ENCODE measurements at regions not wholly inside any gene's neighbourhood (a gene's known extent, or its start where the extent isn't known, plus 50 kb on each side); places are given as distances from the start of the nearest gene placed in this dataset.

- no peaks in the 10 kb centered on the region for H4K20me1 ChIP-seq (replicated peaks; ENCODE audit: insufficient read depth)
- H3F3A ChIP-seq (replicated peaks; ENCODE audit: low read depth): no peaks in the 10 kb centered on the region
- no peak overlapping the region for H3K4me2 ChIP-seq
- H3K36me3 ChIP-seq (ENCODE audit: insufficient read depth): no peaks in the 10 kb centered on the region
- no peaks in the 10 kb centered on the region for H3K36me3 Mint-ChIP-seq (ENCODE audit: low read depth)
- no peak for ATAC-seq
- H3K4me1 Mint-ChIP-seq: peaks cover 29% of the 10 kb centered on the region
- H3K79me2 ChIP-seq (replicated peaks; ENCODE audit: insufficient read depth): no peaks in the 10 kb centered on the region
- TF ChIP-seq ZNF331 (CRISPR knock-in tag; IDR thresholded peaks at IDR 0.05; ENCODE audit: low read depth) (no peak), JUNB (IDR thresholded peaks at IDR 0.05; ENCODE audit: unreplicated experiment) (no peak), CTCF (conservative IDR thresholded peaks at IDR 0.05; ENCODE audit: low read depth in 2 of 2) (no peak), CREB1 (CRISPR knock-in tag; IDR thresholded peaks at IDR 0.05; ENCODE audit: low read depth) (no peak), STAT1 (IDR thresholded peaks at IDR 0.05; ENCODE audit: unreplicated experiment) (no peak), ZNF114 (CRISPR knock-in tag; IDR thresholded peaks at IDR 0.05) (no peak), EZH2 (IDR thresholded peaks at IDR 0.05; ENCODE audit: low read depth, unreplicated experiment) (no peak), REST (IDR thresholded peaks at IDR 0.05; ENCODE audit: unreplicated experiment) (no peak), POLR2AphosphoS5 (IDR thresholded peaks at IDR 0.05; ENCODE audit: low read depth) (no peak), ZNF462 (CRISPR knock-in tag; IDR thresholded peaks at IDR 0.05) (no peak), ETS1 (IDR thresholded peaks at IDR 0.05) (no peak)
- H3K4me3 ChIP-seq: no peak overlapping the region
- no peaks in the 10 kb centered on the region for H3K9me3 Mint-ChIP-seq
- no peak overlapping the region for H3K27ac Mint-ChIP-seq
- no peaks in the 10 kb centered on the region for H3K27me3 ChIP-seq (ENCODE audit: insufficient read depth)
- no peak overlapping the region for H2AFZ ChIP-seq
- peaks cover 20% of the 10 kb centered on the region for H3K4me1 ChIP-seq (ENCODE audit: insufficient read depth)
- no peak overlapping the region for H3K27ac ChIP-seq (ENCODE audit: low read depth)
- H3K4me3 Mint-ChIP-seq: no peak overlapping the region
- peaks cover 4% of the 10 kb centered on the region for H3K27me3 Mint-ChIP-seq (ENCODE audit: insufficient read depth, low read depth, poor library complexity)
- H3K9me2 ChIP-seq (ENCODE audit: insufficient read depth): no peaks in the 10 kb centered on the region
- no peak for DNase-seq (ENCODE audit: low spot score)
These were observed 215.1 kb downstream of the ATG4C start for GRCh38 chr1:62998845-62999649.
